ENCODE measurements at regions not wholly inside any gene's neighbourhood (a gene's known extent, or its start where the extent isn't known, plus 50 kb on each side); places are given as distances from the start of the nearest gene placed in this dataset.
"Not testable (repeated sequence)": the region's sequence is repeated elsewhere in the genome, so short reads cannot be mapped to it uniquely, and the experiment has no call there.

DNA sequence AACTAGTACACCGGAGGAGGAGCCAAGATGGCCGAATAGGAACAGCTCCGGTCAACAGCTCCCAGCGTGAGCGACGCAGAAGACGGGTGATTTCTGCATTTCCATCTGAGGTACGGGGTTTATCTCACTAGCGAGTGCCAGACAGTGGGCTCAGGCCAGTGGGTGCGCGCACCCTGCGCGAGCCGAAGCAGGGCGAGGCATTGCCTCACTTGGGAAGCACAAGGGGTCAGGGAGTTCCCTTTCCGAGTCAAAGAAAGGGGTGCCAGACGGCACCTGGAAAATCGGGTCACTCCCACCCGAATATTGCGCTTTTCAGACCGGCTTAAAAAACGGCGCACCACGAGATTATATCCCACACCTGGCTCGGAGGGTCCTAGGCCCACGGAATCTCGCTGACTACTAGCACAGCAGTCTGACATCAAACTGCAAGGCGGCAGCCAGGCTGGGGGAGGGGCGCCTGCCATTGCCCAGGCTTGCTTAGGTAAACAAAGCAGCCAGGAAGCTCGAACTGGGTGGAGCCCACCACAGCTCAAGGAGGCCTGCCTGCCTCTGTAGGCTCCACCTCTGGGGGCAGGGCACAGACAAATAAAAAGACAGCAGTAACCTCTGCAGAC is 426.7 kb upstream of the DEPDC1 start:
- H3K79me2 ChIP-seq (replicated peaks; ENCODE audit: insufficient read depth, low read length); H4K20me1 ChIP-seq (ENCODE audit: insufficient read depth); H3K9me3 ChIP-seq (ENCODE audit: low read length); H3K27me3 ChIP-seq (ENCODE audit: insufficient read depth, low read depth, low read length); H3K27ac ChIP-seq (ENCODE audit: low read length); H3K4me3 ChIP-seq (ENCODE audit: low read length); H3K36me3 ChIP-seq (ENCODE audit: insufficient read depth, low read length); H3K9me2 ChIP-seq (ENCODE audit: insufficient read depth, low read length); H3K9ac ChIP-seq (ENCODE audit: low read length); H2AFZ ChIP-seq (ENCODE audit: low read depth, low read length); H3F3A ChIP-seq (ENCODE audit: insufficient read depth, low read length, poor library complexity, severe bottlenecking); H3K4me2 ChIP-seq (ENCODE audit: low read length): not testable (repeated sequence)

- no peaks in the 10 kb centered on the region for H3F3A ChIP-seq (ENCODE audit: insufficient read depth, low read length, poor library complexity, severe bottlenecking)
- H3K4me3 ChIP-seq (ENCODE audit: low read length): no peak overlapping the region
- no peak overlapping the region for H2AFZ ChIP-seq (ENCODE audit: low read depth, low read length)
- H3K9me2 ChIP-seq (ENCODE audit: insufficient read depth, low read length): no peaks in the 10 kb centered on the region
- no peaks in the 10 kb centered on the region for H3K36me3 ChIP-seq (ENCODE audit: insufficient read depth, low read length)
- no peaks in the 10 kb centered on the region for H3K79me2 ChIP-seq (replicated peaks; ENCODE audit: insufficient read depth, low read length)
- H3K9me3 ChIP-seq (ENCODE audit: low read length): no peaks in the 10 kb centered on the region
- H4K20me1 ChIP-seq (ENCODE audit: insufficient read depth): no peaks in the 10 kb centered on the region
- no peak overlapping the region for H3K27ac ChIP-seq (ENCODE audit: low read length)
- H3K27me3 ChIP-seq (ENCODE audit: insufficient read depth, low read depth, low read length): no peaks in the 10 kb centered on the region
- H3K4me2 ChIP-seq (ENCODE audit: low read length): no peak overlapping the region
- H3K9ac ChIP-seq (ENCODE audit: low read length): no peak overlapping the region
- TF ChIP-seq EZH2 (IDR thresholded peaks at IDR 0.05; ENCODE audit: borderline replicate concordance, insufficient read depth, low read length, poor library complexity, severe bottlenecking): no peak
- no peak for TF ChIP-seq CTCF (IDR thresholded peaks at IDR 0.05; ENCODE audit: poor library complexity, severe bottlenecking)
- no peak for TF ChIP-seq RAD21 (conservative IDR thresholded peaks at IDR 0.05)
- TF ChIP-seq, protein P1, sequence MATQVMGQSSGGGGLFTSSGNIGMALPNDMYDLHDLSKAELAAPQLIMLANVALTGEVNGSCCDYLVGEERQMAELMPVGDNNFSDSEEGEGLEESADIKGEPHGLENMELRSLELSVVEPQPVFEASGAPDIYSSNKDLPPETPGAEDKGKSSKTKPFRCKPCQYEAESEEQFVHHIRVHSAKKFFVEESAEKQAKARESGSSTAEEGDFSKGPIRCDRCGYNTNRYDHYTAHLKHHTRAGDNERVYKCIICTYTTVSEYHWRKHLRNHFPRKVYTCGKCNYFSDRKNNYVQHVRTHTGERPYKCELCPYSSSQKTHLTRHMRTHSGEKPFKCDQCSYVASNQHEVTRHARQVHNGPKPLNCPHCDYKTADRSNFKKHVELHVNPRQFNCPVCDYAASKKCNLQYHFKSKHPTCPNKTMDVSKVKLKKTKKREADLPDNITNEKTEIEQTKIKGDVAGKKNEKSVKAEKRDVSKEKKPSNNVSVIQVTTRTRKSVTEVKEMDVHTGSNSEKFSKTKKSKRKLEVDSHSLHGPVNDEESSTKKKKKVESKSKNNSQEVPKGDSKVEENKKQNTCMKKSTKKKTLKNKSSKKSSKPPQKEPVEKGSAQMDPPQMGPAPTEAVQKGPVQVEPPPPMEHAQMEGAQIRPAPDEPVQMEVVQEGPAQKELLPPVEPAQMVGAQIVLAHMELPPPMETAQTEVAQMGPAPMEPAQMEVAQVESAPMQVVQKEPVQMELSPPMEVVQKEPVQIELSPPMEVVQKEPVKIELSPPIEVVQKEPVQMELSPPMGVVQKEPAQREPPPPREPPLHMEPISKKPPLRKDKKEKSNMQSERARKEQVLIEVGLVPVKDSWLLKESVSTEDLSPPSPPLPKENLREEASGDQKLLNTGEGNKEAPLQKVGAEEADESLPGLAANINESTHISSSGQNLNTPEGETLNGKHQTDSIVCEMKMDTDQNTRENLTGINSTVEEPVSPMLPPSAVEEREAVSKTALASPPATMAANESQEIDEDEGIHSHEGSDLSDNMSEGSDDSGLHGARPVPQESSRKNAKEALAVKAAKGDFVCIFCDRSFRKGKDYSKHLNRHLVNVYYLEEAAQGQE (IDR thresholded peaks at IDR 0.05; ENCODE audit: borderline replicate concordance): no peak
- no peak for TF ChIP-seq EP300 (conservative IDR thresholded peaks at IDR 0.05; ENCODE audit: poor library complexity, severe bottlenecking)
- TF ChIP-seq TAF1 (IDR thresholded peaks at IDR 0.05; ENCODE audit: low read depth): no peak
- no peak for TF ChIP-seq MXI1 (conservative IDR thresholded peaks at IDR 0.05; ENCODE audit: poor library complexity, severe bottlenecking)
- TF ChIP-seq SMC3 (conservative IDR thresholded peaks at IDR 0.05; ENCODE audit: poor library complexity): no peak
- TF ChIP-seq POLR2AphosphoS5 (IDR thresholded peaks at IDR 0.05): no peak
These were observed 433.2 kb upstream of the DEPDC1 start for GRCh38 chr1:68930101-68930500.

DNA sequence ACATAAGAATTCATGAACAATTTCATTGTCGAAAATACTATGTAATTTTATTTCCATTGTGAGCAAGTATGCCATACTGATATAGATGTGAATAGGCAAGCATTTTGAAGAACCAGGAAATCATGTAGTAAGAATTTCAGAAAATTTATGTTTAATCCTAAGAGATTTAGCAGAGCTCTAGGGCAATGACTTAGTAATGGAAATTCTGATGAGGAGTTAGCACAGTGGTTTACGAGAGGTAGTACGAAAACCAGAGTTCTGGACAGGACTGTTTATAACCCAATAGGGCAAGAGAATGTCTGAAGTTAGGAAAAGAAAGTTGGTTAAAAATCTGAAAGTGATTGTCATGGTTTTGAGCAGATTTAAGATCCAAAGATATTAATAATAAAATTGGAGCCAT is 439.6 kb upstream of the DEPDC1 start:
- no peaks in the 10 kb centered on the region for H4K20me1 ChIP-seq (ENCODE audit: insufficient read depth)
- H3K27me3 ChIP-seq (ENCODE audit: insufficient read depth, low read depth, low read length): no peaks in the 10 kb centered on the region
- H3F3A ChIP-seq (ENCODE audit: insufficient read depth, low read length, poor library complexity, severe bottlenecking): no peaks in the 10 kb centered on the region
- H3K9ac ChIP-seq (ENCODE audit: low read length): no peak overlapping the region
- H3K36me3 ChIP-seq (ENCODE audit: insufficient read depth, low read length): no peaks in the 10 kb centered on the region
- H2AFZ ChIP-seq (ENCODE audit: low read depth, low read length): no peak overlapping the region
- H3K4me2 ChIP-seq (ENCODE audit: low read length): no peak overlapping the region
- no peaks in the 10 kb centered on the region for H3K9me2 ChIP-seq (ENCODE audit: insufficient read depth, low read length)
- H3K9me3 ChIP-seq (ENCODE audit: low read length): no peaks in the 10 kb centered on the region
- TF ChIP-seq SMC3 (conservative IDR thresholded peaks at IDR 0.05; ENCODE audit: poor library complexity) (no peak), POLR2AphosphoS5 (IDR thresholded peaks at IDR 0.05) (no peak), EP300 (conservative IDR thresholded peaks at IDR 0.05; ENCODE audit: poor library complexity, severe bottlenecking) (no peak), MXI1 (conservative IDR thresholded peaks at IDR 0.05; ENCODE audit: poor library complexity, severe bottlenecking) (no peak), RAD21 (conservative IDR thresholded peaks at IDR 0.05) (no peak), EZH2 (IDR thresholded peaks at IDR 0.05; ENCODE audit: borderline replicate concordance, insufficient read depth, low read length, poor library complexity, severe bottlenecking) (no peak), TAF1 (IDR thresholded peaks at IDR 0.05; ENCODE audit: low read depth) (no peak)
- no peak overlapping the region for H3K27ac ChIP-seq (ENCODE audit: low read length)
- no peaks in the 10 kb centered on the region for H3K79me2 ChIP-seq (replicated peaks; ENCODE audit: insufficient read depth, low read length)
- no peak overlapping the region for H3K4me3 ChIP-seq (ENCODE audit: low read length)
